ENCODE measurements at regions not wholly inside any gene's neighbourhood (a gene's known extent, or its start where the extent isn't known, plus 50 kb on each side); places are given as distances from the start of the nearest gene placed in this dataset.

DNA sequence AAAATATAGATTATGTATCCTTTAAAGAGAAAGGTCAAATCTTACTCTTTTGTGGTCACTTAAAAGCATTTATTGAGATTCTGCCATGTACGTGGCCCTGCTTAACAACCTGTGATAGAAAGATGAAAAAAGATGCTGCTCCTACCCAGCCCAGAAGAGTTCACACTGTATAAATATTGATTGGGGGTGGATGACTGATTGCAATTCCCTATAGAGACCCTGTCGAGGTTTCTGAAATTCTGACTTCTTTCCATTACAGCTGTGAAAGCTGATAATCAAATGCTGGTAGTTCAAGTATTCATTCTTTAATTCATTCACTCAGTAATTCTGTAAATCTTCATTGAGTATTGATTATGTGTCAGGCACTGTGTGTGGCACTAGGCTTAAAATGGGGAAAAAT lies 114.1 kb upstream of the CHL1 start:
- DNase-seq, result no peak

DNA sequence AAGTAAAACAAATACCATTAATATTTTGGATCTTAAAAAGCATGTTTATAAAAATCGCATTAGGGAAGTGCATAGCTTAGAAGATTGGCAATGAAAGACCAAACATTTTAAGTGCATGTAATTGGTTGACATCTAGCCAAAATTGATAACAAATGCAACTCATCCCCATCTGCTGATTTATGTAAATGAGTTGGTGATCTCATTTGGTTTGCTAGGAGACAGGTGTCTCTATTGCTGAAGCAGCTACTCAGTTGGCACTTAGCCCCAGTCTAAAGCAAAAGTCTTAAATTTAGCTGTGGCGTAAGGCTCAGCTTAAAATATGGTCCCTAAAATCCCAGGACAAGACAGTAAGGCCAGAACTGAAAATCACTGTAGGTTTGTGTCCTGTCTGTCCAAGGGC lies 113.5 kb upstream of the CHL1 start:
- DNase-seq, result no peak

DNA sequence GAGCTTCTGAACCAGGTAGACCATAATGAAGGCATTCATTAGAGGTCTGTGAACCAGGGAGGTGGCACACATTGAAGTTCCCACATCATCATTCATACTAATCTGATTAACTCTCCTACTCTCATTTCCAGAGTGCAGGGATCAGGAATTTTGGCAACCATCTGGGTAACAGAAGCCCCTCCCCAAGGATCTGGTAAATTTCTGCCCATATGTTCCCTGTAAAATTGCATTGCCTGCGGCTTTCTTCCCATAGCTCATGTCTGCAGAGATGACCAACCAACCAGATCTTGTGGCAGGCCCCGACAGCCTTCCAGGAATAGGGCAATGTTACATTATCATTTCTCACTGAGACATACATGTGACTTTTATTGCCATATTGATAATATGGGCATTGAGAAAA lies 111.4 kb upstream of the CHL1 start:
- DNase-seq, result no peak

- DNase-seq, result no peak
Measured at GRCh38 chr3:88267-88666, 108.3 kb upstream of the CHL1 start.

- DNase-seq, result no peak
Measured at GRCh38 chr3:93746-94145, 102.8 kb upstream of the CHL1 start.

DNA sequence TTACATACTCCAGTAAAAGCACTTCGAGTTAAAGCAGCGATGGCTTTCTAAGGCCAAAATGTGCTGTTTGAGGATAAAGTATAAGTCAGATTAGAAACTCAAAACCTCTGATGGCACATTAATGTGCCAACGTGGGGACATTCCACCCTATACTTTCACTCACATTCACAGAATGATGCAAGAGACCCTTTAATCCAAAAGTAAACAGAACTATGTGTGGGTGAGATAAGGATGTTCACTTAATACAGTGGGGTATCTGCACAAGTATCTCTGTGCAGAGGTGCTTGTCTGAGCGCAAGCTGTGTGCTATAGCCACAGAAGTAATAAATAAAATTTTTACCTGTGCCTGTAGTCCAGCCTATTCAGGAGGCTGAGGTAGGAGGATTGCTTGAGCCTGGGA lies 100.3 kb upstream of the CHL1 start:
- no peak for DNase-seq

DNA sequence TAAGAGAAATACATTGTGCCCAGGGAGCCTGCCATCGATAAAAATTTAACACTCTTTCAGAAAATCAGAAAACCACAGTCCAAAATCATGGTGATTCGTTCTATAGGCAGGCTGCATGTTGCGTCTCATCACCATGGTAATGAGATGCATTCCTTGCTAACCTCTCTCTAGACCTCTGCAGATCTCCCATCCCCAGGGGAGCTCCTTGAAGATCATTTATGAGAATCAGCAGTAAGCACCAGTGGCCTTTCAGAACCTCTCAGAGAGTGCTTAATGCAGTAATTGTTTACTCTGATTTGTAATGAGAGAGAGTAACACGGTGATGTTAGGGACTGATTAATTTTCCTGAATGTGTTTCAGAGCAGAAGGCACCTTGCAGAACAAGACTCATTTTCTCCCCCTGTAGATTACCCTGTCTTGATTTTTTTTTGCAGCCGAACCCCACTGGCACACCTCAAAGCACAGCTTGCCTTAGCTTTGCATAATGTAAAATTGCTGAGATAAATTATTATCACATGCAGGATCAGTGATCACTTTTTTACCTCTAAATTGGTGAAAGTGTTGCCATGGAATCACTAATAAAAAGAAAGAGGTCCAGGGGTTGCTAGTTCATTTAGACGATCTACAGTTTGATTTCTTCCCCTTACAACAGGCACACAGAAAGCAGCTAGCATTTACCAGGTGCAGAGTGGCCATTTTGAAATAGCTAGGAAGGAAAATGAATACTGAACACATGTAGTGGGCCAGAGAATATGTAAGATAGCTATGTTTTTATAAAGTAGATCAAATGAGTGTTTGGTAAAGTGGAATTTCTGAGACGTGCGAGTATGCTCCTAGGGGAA lies 98.9 kb upstream of the CHL1 start:
- DNase-seq, result no peak

DNA sequence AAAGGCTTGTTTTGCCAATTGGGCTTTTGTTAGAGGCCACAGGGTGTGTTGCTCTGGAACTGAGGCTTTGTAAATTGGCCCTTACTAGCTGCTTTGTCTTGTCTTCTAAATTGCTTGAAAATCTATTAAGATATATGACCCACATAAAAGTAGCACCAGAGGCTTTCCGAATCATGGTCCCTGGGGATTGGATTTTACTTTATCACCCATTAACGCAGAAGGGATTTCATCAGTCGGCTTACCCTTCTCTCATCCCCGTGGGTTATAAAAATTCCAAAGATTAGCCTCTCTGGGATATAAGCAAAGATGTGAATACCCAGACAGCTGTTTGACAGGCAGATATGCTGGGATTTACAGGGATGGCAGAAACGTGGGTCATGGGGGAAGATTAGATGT lies 98.3 kb upstream of the CHL1 start:
- no peak for DNase-seq

GRCh38 chr3:99506-99905 lies 97.1 kb upstream of the CHL1 start:
- DNase-seq, result no peak

GRCh38 chr3:102484-102883 lies 94.1 kb upstream of the CHL1 start:
- DNase-seq, result no peak

DNA sequence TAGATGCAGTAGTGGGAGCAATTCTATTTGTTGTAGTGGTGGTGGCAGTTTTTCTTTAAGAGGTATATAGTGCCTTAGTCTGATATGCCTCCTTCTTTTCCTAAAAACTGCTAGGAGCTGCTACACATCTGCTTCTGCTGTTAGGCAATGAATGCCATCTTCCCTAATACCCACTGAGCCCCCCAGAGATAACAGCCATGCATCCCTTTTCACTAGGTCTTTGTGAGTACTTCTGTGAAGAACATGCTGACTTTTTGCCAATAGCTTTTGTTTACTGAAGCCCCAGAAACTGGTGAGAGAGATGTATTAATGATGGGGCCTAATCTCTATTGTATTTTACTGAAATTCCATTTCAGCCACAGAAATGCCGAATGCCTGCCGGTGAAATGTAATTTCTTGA lies 92.6 kb upstream of the CHL1 start:
- DNase-seq, result no peak

- DNase-seq, result no peak
Measured at GRCh38 chr3:105585-105984, 91.0 kb upstream of the CHL1 start.

- no peak for DNase-seq
Measured at GRCh38 chr3:106619-107018, 89.9 kb upstream of the CHL1 start.

DNA sequence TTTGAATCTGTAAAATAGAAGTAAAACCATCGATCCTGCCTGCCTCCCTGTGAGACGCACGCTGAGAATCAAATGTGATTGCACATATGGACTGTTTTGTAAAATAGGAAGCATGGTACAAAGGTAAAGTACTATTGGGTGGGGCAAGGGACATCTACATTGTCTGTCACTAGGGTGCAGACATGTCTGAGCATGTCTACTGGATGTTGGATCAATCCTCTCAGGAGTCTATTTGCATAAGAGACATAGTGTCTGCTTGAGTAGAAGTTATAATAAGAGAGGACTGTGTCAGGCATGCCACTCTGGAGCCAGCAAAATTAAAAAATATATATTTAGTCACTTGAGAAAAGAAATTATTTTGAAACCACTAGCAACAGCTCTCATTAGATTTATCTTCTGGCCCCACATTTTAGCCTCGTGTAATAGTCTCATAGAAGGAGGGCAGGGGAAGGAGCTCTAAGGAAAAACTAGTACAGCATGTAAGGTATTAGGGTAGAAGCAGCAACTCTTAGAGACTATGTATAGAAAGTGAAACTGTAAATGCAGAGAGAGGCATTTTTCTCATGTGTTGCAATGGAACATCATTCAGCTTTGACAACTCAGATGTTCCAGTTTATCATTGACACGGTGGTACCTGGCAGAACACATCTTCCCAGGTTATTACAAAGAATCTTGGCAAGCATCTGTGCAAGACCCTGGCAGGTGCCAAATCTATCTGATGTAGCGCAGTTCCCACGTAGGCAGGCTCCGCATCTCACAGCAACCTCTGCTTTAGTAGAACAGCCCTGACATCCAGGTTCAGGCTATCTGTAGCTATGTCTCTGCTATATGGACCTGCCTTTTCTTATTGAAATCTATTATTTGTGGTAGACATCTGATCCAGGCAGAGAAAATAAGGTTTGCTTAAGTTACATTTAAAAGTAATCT lies 85.2 kb upstream of the CHL1 start:
- DNase-seq, result no peak

DNA sequence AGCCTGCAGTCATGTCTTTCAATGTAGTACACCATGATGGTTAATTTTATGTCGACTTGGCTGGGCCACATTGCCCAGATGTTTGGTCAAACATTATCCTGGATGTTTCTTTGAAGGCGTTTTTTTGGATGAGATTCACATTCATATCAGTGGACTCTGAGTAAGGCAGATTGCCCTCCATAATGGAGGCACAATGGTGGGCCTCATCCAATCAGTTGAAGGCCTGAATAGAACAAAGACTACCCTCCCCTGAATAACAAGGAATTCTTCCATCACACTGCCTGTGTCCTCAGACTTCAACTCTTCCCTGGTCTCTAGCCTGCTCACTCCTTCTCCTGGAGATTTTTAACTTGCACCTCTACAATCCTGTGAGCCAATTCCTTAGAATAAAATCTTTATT lies 83.8 kb upstream of the CHL1 start:
- no peak for DNase-seq

- DNase-seq, result no peak
Measured at GRCh38 chr3:118666-119065, 77.9 kb upstream of the CHL1 start.

DNA sequence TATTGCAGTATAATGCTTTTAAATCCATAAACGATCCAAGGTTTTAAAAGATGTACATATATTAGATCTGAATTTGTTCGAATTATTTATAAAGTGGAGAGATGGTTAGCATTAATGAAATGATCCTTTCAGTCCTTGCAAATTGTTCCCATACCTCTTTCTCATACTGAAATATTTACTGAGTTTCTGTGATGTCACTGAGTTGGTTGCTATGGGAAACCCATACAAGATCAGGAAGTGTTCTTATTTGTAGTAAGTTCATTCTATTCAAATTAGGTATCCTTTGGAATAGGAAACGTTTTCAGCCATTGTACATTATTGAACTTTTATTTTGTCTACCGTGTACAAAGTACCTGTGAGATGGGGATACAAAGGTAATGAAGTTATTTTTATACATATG lies 73.2 kb upstream of the CHL1 start:
- DNase-seq, result no peak

GRCh38 chr3:124557-125179 lies 71.9 kb upstream of the CHL1 start:
- no peak for DNase-seq

DNA sequence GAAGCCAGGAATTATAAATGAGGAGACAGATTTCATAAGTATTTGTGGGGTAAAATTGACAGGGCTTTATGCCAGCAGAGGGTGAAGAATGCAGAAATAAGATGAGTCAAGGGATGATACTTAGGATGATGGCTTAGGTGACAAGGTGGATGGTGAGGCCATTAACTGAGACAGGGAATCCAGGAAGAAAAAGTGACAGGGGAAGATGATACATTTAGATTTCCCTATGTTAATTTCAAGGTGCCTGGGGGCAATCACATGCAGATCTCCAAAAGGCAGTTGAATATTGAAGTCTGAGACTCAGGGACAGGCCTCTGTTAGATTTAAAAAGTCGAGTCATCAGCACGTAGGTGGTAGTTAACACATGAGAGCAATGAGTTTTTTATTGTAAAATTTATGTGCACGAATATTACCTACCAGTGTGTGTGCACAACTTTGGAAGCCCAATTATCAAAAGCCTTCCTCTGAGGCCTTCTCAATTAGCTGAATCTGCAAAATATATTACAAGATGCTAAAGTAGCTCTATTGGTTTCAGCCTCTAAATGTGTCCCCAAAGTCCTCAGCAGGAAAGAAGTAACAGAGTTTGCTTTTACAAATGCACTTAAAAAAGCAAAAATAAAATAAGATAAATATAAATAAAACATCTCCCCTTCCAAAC lies 67.9 kb upstream of the CHL1 start:
- DNase-seq, result no peak

- no peak for DNase-seq
Measured at GRCh38 chr3:131151-131888, 65.2 kb upstream of the CHL1 start.

- DNase-seq, result no peak
Measured at GRCh38 chr3:132378-132777, 64.2 kb upstream of the CHL1 start.

DNA sequence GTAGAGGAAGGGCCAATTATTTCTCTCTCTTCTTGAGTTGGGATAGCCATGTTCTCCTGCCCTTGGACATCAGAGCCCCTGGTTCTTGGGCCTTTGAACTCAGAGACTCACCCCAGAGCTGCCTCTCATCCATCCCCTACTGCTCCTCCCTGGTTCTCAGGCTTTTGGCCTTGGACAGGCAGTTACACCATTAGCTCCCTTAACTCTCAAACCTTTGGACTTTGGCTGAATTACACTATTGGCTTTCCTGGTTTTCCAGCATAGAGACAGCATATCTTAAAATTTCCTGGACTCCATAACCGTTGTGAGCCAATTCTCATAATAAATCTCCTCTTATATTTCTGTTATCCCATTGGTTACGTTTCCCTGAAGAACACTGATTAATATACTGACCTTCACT lies 63.7 kb upstream of the CHL1 start:
- no peak for DNase-seq
